ENCODE measurements at regions not wholly inside any gene's neighbourhood (a gene's known extent, or its start where the extent isn't known, plus 50 kb on each side); places are given as distances from the start of the nearest gene placed in this dataset.

DNA sequence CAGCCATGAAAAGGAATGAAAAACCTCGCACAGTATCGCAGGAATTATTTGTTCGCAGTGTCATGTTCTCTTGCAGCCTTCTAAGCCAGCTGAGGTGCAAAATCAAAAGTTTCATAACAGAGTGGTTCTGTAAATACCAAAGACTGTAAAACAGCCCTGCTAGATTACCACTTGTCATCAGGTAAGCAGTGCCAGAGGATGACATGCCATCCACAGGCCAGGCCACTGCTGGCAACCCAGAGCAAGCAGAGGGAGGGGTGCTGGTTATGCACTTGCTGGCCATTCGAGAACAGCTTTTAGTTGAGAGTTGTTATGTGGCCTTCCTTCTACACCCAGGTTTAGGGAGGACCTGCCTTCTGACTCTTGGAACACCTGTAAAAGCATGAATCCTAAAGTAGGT, 114.3 kb upstream of the MGAT5 start (continued):
- no peak for TF ChIP-seq TAF1 (IDR thresholded peaks at IDR 0.05; ENCODE audit: control insufficient read depth, extremely low read depth, insufficient read depth, low read length, severe bottlenecking)
- no peak for TF ChIP-seq ZNF277 (CRISPR knock-in tag; IDR thresholded peaks at IDR 0.05; ENCODE audit: borderline replicate concordance)
- TF ChIP-seq, protein P1, sequence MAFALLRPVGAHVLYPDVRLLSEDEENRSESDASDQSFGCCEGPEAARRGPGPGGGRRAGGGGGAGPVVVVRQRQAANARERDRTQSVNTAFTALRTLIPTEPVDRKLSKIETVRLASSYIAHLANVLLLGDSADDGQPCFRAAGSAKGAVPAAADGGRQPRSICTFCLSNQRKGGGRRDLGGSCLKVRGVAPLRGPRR (CRISPR knock-in tag; IDR thresholded peaks at IDR 0.05): no peak
- TF ChIP-seq ZBTB7A (IDR thresholded peaks at IDR 0.05; ENCODE audit: borderline replicate concordance, control insufficient read depth, low read depth, low read length): no peak
- no peak for TF ChIP-seq ZNF79 (CRISPR knock-in tag; IDR thresholded peaks at IDR 0.05; ENCODE audit: low read depth)
- no peak for TF ChIP-seq SAFB (IDR thresholded peaks at IDR 0.05; ENCODE audit: borderline replicate concordance, low read depth, low read length)
- no peak for TF ChIP-seq CBX5 (IDR thresholded peaks at IDR 0.05; ENCODE audit: borderline replicate concordance, low read depth)
- no peak for TF ChIP-seq RBM15 (IDR thresholded peaks at IDR 0.05; ENCODE audit: insufficient read depth, low read length)
- no peak for TF ChIP-seq WHSC1 (IDR thresholded peaks at IDR 0.05; ENCODE audit: low read length)
- no peak for TF ChIP-seq CHCHD3 (CRISPR knock-in tag; IDR thresholded peaks at IDR 0.05)
- no peak for TF ChIP-seq ZNF263 (CRISPR knock-in tag; IDR thresholded peaks at IDR 0.05; ENCODE audit: borderline replicate concordance)
- TF ChIP-seq ZNF444 (CRISPR knock-in tag; IDR thresholded peaks at IDR 0.05): no peak
